IMR-90 (cell line): ENCODE measurements at regions not wholly inside any gene's neighbourhood (a gene's known extent, or its start where the extent isn't known, plus 50 kb on each side); places are given as distances from the start of the nearest gene placed in this dataset.

Source experiments
- ATAC-seq: fragments of 200-7000 bp; cut with Tn5 transposase; 2 replicates; pipeline ENCODE4 v1.9.1; 2020; ENCODE audit warnings: low read depth, mild to moderate bottlenecking, moderate library complexity
- BruUV-seq: library from RNA; stranded (reverse); fragments of 400-500 nt; replicated peaks from 2 replicates; lab custom pipeline; 2021; lab: Mats Ljungman, UMichigan
- CTCF ChIA-PET: fragments of 300-600 bp; formaldehyde crosslinking; extraction: SDS; loops from one replicate; lab custom pipeline; 2021; ENCODE audit warnings: antibody characterized with exemption; lab: Yijun Ruan, JAX
- POLR2A ChIA-PET: fragments of 300-600 bp; sonication (Branson Sonifier 250); formaldehyde crosslinking; loops from one replicate; lab custom pipeline; 2022; ENCODE audit warnings: antibody characterized with exemption; ENCODE audit not compliant: unreplicated experiment; lab: Charles Lee
- DNase-seq: peaks from one replicate; pipeline ENCODE4 v3.0.0; 2013
- H2AFZ ChIP-seq: replicated peaks from 2 replicates; pipeline ENCODE3; 2013; ENCODE audit warnings: low read length, mild to moderate bottlenecking; ENCODE audit not compliant: poor library complexity
- H2AK5ac ChIP-seq: 2 replicates; pipeline ENCODE4 v1.6.1; 2013; ENCODE audit warnings: low read depth, low read length, inconsistent platforms
- H2AK9ac ChIP-seq: replicated peaks from 2 replicates; pipeline ENCODE3; 2013; ENCODE audit warnings: mild to moderate bottlenecking, low read depth, low read length, moderate library complexity; ENCODE audit not compliant: poor library complexity
- H2BK120ac ChIP-seq: 2 replicates; pipeline ENCODE4 v1.6.1; 2013; ENCODE audit warnings: low read depth, low read length, inconsistent platforms
- H2BK15ac ChIP-seq: 3 replicates; pipeline ENCODE4 v1.6.1; 2013; ENCODE audit warnings: low read depth, low read length, inconsistent platforms
- H2BK20ac ChIP-seq: 2 replicates; pipeline ENCODE4 v1.6.1; 2013; ENCODE audit warnings: low read depth, mild to moderate bottlenecking, inconsistent platforms, low read length, moderate library complexity
- H2BK5ac ChIP-seq: 2 replicates; pipeline ENCODE4 v1.6.1; 2013; ENCODE audit warnings: mild to moderate bottlenecking, low read depth, low read length, inconsistent platforms; ENCODE audit not compliant: poor library complexity, severe bottlenecking
- H3K14ac ChIP-seq: replicated peaks from 2 replicates; pipeline ENCODE4 v1.6.1; 2013; ENCODE audit warnings: low read depth, low read length, inconsistent platforms
- H3K18ac ChIP-seq: 2 replicates; pipeline ENCODE4 v1.6.1; 2013; ENCODE audit warnings: low read depth, low read length, control low read depth
- H3K23ac ChIP-seq: 2 replicates; pipeline ENCODE4 v1.6.1; 2013; ENCODE audit warnings: low read depth, low read length, inconsistent platforms
- H3K27ac ChIP-seq: 2 replicates; pipeline ENCODE4 v1.5.1; 2013; ENCODE audit warnings: mild to moderate bottlenecking, control low read depth, low read length; ENCODE audit not compliant: insufficient read depth
- H3K27me3 ChIP-seq: 2 replicates; pipeline ENCODE4 v1.6.1; 2013; ENCODE audit warnings: low read length; ENCODE audit not compliant: control insufficient read depth, insufficient read depth
- H3K36me3 ChIP-seq: 2 replicates; pipeline ENCODE4 v1.6.1; 2013; ENCODE audit warnings: low read length, mixed read lengths; ENCODE audit not compliant: control insufficient read depth, insufficient read depth
- H3K4ac ChIP-seq: 2 replicates; pipeline ENCODE4 v1.6.1; 2013; ENCODE audit warnings: low read depth, low read length, inconsistent platforms
- H3K4me1 ChIP-seq: 2 replicates; pipeline ENCODE4 v1.6.1; 2013; ENCODE audit warnings: low read length, mixed read lengths; ENCODE audit not compliant: control insufficient read depth, insufficient read depth
- H3K4me2 ChIP-seq: 2 replicates; pipeline ENCODE4 v1.6.1; 2013; ENCODE audit warnings: low read depth, mild to moderate bottlenecking, control low read depth, low read length, moderate library complexity
- H3K4me3 ChIP-seq: 2 replicates; pipeline ENCODE4 v1.5.1; 2013; ENCODE audit warnings: low read depth, mild to moderate bottlenecking, control low read depth, low read length, moderate library complexity; ENCODE audit not compliant: insufficient read depth
- H3K56ac ChIP-seq: 2 replicates; pipeline ENCODE4 v1.6.1; 2013; ENCODE audit warnings: low read length, inconsistent platforms; ENCODE audit not compliant: insufficient read depth; ENCODE audit errors: extremely low read depth
- H3K79me1 ChIP-seq, 2 experiments: 2 replicates each; pipeline ENCODE4 v1.6.1; 2013; ENCODE audit warnings: low read length in 2 of 2, inconsistent platforms in 1 of 2, low read depth in 1 of 2
- H3K9ac ChIP-seq: 2 replicates; pipeline ENCODE4 v1.6.1; 2013; ENCODE audit warnings: low read depth, low read length, control low read depth
- H3K9me1 ChIP-seq: 2 replicates; pipeline ENCODE4 v1.6.1; 2013; ENCODE audit warnings: low read length, inconsistent platforms; ENCODE audit not compliant: insufficient read depth
- H3K9me3 ChIP-seq: 2 replicates; pipeline ENCODE4 v1.6.1; 2013; ENCODE audit warnings: low read length; ENCODE audit not compliant: control insufficient read depth, insufficient read depth
- H4K20me1 ChIP-seq: 2 replicates; pipeline ENCODE4 v1.6.1; 2013; ENCODE audit warnings: low read length, inconsistent platforms; ENCODE audit not compliant: insufficient read depth
- H4K5ac ChIP-seq: 2 replicates; pipeline ENCODE4 v1.6.1; 2013; ENCODE audit warnings: mild to moderate bottlenecking, low read depth, low read length, control low read depth
- H4K8ac ChIP-seq, 2 experiments: 2 replicates each; pipeline ENCODE4 v1.6.1; 2013; ENCODE audit warnings: low read depth in 2 of 2, low read length in 2 of 2, control low read depth in 1 of 2, inconsistent platforms in 1 of 2
- H4K91ac ChIP-seq: 2 replicates; pipeline ENCODE4 v1.6.1; 2013; ENCODE audit warnings: low read depth, low read length, inconsistent platforms; ENCODE audit not compliant: insufficient read depth
- BHLHE40 ChIP-seq: fragments of 150-350 bp; IDR thresholded peaks from 2 replicates; pipeline ENCODE4 v1.6.1; 2016; ENCODE audit warnings: mild to moderate bottlenecking, low read depth, low read length
- CEBPB ChIP-seq: IDR thresholded peaks from 2 replicates; pipeline ENCODE4 v1.6.1; 2012; ENCODE audit warnings: low read depth, low read length, improper control_type of control experiment
- CHD1 ChIP-seq: IDR thresholded peaks from 2 replicates; pipeline ENCODE4 v1.6.1; 2012; ENCODE audit warnings: low read depth, low read length, improper control_type of control experiment
- MAFK ChIP-seq: IDR thresholded peaks from 2 replicates; pipeline ENCODE4 v1.6.1; 2012; ENCODE audit warnings: low read depth, low read length, improper control_type of control experiment
- MAZ ChIP-seq: IDR thresholded peaks from 2 replicates; pipeline ENCODE4 v1.6.1; 2012; ENCODE audit warnings: low read depth, mild to moderate bottlenecking, low read length, improper control_type of control experiment, moderate library complexity, borderline replicate concordance
- MXI1 ChIP-seq: IDR thresholded peaks from 2 replicates; pipeline ENCODE4 v1.6.1; 2012; ENCODE audit warnings: low read depth, mild to moderate bottlenecking, low read length, moderate library complexity, borderline replicate concordance
- NFE2L2 ChIP-seq: fragments of 150-350 bp; IDR thresholded peaks from 2 replicates; pipeline ENCODE4 v1.6.1; 2016; ENCODE audit warnings: low read depth, mild to moderate bottlenecking, low read length
- POLR2A ChIP-seq: IDR thresholded peaks from 2 replicates; pipeline ENCODE4 v1.6.1; 2012; ENCODE audit warnings: mild to moderate bottlenecking, low read depth, low read length
- RAD21 ChIP-seq: IDR thresholded peaks from 2 replicates; pipeline ENCODE4 v1.6.1; 2012; ENCODE audit warnings: low read length, improper control_type of control experiment
- RCOR1 ChIP-seq: IDR thresholded peaks from 2 replicates; pipeline ENCODE4 v1.6.1; 2012; ENCODE audit warnings: mild to moderate bottlenecking, low read length, improper control_type of control experiment; ENCODE audit not compliant: insufficient replicate concordance
- RFX5 ChIP-seq: IDR thresholded peaks from 2 replicates; pipeline ENCODE4 v1.8.0; 2012; ENCODE audit warnings: low read depth, mild to moderate bottlenecking, low read length, moderate library complexity
- SMC3 ChIP-seq: fragments of 150-350 bp; IDR thresholded peaks from 2 replicates; pipeline ENCODE4 v1.6.1; 2016; ENCODE audit warnings: low read depth, mild to moderate bottlenecking, antibody characterized with exemption, low read length, moderate library complexity
- WGBS, 2 experiments: methylation state at CpG; one replicate each; pipeline versions ENCODE4 v1.1.5 to v1.1.7; 2013; ENCODE audit warnings: missing lambda C conversion rate in 2 of 2; ENCODE audit not compliant: insufficient read length in 1 of 2; ENCODE audit errors: extremely low coverage in 2 of 2; 5-methylcytosine and 5-hydroxymethylcytosine counted together
- dilution Hi-C: fragments of 300-500 bp; cut with HindIII; formaldehyde crosslinking; loops from one replicate; pipeline ENCODE4 v1.14.3; 2018; ENCODE audit warnings: low sequenced_read_pairs; ENCODE audit not compliant: unreplicated experiment
- in situ Hi-C: fragments of 300-500 bp; cut with MboI; formaldehyde crosslinking; loops from 3 replicates; pipeline ENCODE4 v1.14.3; 2019; ENCODE audit warnings: low sequenced_read_pairs, inconsistent platforms, mixed read lengths
- intact Hi-C: fragments of 100-400 bp; cut with micrococcal nuclease; formaldehyde crosslinking; loops from 2 replicates; pipeline ENCODE4 v1.10.0; 2022
- TF ChIP-seq, protein P1 (sequence below): fragments of 150-350 bp; IDR thresholded peaks from 2 replicates; pipeline ENCODE4 v1.6.1; 2017; ENCODE audit warnings: mild to moderate bottlenecking, antibody characterized with exemption, low read length, low read depth
- TF ChIP-seq, protein P2 (sequence below): conservative IDR thresholded peaks from 2 replicates; pipeline ENCODE4 v1.5.1; 2012; ENCODE audit warnings: mild to moderate bottlenecking, low read depth, low read length, improper control_type of control experiment
- TF ChIP-seq, protein P3 (sequence below): fragments of 150-350 bp; IDR thresholded peaks from 2 replicates; pipeline ENCODE4 v1.6.1; 2016; ENCODE audit warnings: low read depth, mild to moderate bottlenecking, low read length, moderate library complexity, borderline replicate concordance

DNA sequence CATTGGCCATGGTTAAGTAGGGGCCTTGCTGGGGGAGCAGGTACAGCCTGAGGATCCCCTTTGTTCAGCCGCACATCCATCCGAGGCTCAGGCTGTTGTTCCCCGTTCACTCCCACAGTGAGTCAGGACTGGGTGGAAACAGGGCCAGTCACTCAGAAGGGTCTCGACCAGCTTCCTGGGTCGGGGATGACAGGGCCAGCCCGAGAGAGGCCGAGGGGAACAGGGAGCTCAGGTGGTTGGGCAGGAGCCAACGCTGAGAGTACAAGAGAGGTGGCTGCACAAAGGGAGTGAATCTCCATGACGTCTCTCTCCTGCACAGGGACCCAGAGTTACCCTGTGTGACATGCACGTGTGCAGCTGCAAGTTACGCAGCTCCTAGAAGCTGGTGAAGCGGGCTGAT, 97.2 kb upstream of the SHANK2 start:
- in situ Hi-C loops (no loop called here), dilution Hi-C loops (no loop called here), intact Hi-C loops (no loop called here)
- H3K4me3 ChIP-seq = no peak overlapping the region
- H3K4me1 ChIP-seq = no peaks in the 10 kb centered on the region
- no peak overlapping the region for H3K18ac ChIP-seq
- no peak overlapping the region for H4K5ac ChIP-seq
- H4K91ac ChIP-seq = no peak overlapping the region
- no peak overlapping the region for H4K8ac ChIP-seq
- H3K27ac ChIP-seq = no peak overlapping the region
- ATAC-seq = no peak
- H2BK15ac ChIP-seq = no peak overlapping the region
- no peaks in the 10 kb centered on the region for H3K9me1 ChIP-seq
- no peak overlapping the region for H3K4ac ChIP-seq
- no peak overlapping the region for H2AK5ac ChIP-seq
- no peak overlapping the region for H3K23ac ChIP-seq
- ChIA-PET POLR2A (no interaction called here), CTCF (interaction anchor here (0.8 kb wide), 2 partner anchors 10 to 98 kb away, joined by 3 read pairs; no protein-coding TSS in a partner anchor)
- no peak overlapping the region for H3K56ac ChIP-seq
- no peak overlapping the region for H2BK5ac ChIP-seq
- no peaks in the 10 kb centered on the region for H3K36me3 ChIP-seq
- H3K4me2 ChIP-seq = no peak overlapping the region
- no peak overlapping the region for H3K9ac ChIP-seq
- H3K9me3 ChIP-seq = peaks cover 2% of the 10 kb centered on the region; the same call in 1 of the 2 replicates
- H2AFZ ChIP-seq = no peak overlapping the region
- H3K27me3 ChIP-seq = peaks cover 56% of the 10 kb centered on the region
- DNase-seq = no peak
- H3K14ac ChIP-seq = no peak overlapping the region
- no peak overlapping the region for H2BK120ac ChIP-seq
- TF ChIP-seq SMC3 (no peak), MAZ (no peak), RCOR1 (no peak), MXI1 (no peak), NFE2L2 (no peak), RAD21 (no peak), MAFK (no peak), RFX5 (no peak), CHD1 (no peak), POLR2A (no peak), BHLHE40 (no peak), CEBPB (no peak)
- TF ChIP-seq, protein P1, sequence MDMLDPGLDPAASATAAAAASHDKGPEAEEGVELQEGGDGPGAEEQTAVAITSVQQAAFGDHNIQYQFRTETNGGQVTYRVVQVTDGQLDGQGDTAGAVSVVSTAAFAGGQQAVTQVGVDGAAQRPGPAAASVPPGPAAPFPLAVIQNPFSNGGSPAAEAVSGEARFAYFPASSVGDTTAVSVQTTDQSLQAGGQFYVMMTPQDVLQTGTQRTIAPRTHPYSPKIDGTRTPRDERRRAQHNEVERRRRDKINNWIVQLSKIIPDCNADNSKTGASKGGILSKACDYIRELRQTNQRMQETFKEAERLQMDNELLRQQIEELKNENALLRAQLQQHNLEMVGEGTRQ = no peak
- TF ChIP-seq, protein P2, sequence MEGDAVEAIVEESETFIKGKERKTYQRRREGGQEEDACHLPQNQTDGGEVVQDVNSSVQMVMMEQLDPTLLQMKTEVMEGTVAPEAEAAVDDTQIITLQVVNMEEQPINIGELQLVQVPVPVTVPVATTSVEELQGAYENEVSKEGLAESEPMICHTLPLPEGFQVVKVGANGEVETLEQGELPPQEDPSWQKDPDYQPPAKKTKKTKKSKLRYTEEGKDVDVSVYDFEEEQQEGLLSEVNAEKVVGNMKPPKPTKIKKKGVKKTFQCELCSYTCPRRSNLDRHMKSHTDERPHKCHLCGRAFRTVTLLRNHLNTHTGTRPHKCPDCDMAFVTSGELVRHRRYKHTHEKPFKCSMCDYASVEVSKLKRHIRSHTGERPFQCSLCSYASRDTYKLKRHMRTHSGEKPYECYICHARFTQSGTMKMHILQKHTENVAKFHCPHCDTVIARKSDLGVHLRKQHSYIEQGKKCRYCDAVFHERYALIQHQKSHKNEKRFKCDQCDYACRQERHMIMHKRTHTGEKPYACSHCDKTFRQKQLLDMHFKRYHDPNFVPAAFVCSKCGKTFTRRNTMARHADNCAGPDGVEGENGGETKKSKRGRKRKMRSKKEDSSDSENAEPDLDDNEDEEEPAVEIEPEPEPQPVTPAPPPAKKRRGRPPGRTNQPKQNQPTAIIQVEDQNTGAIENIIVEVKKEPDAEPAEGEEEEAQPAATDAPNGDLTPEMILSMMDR = no peak
- TF ChIP-seq, protein P3, sequence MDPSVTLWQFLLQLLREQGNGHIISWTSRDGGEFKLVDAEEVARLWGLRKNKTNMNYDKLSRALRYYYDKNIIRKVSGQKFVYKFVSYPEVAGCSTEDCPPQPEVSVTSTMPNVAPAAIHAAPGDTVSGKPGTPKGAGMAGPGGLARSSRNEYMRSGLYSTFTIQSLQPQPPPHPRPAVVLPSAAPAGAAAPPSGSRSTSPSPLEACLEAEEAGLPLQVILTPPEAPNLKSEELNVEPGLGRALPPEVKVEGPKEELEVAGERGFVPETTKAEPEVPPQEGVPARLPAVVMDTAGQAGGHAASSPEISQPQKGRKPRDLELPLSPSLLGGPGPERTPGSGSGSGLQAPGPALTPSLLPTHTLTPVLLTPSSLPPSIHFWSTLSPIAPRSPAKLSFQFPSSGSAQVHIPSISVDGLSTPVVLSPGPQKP = no peak
- H4K20me1 ChIP-seq = no peaks in the 10 kb centered on the region
- H3K79me1 ChIP-seq = no peaks in the 10 kb centered on the region
- 46% methylated on average over 10 of the region's 12 CpGs; no CpG with 5 or more reads in 1 of the 2 experiments for WGBS, 2 experiments
- H2AK9ac ChIP-seq = no peak overlapping the region
- H2BK20ac ChIP-seq = no peak overlapping the region
- no TSS peak for BruUV-seq
